ENCODE measurements at regions not wholly inside any gene's neighbourhood (a gene's known extent, or its start where the extent isn't known, plus 50 kb on each side); places are given as distances from the start of the nearest gene placed in this dataset.

- no peak overlapping the region for H3K27ac Mint-ChIP-seq
- peaks cover 4 to 11% of the 10 kb centered on the region in 2 donors for H3K9me3 Mint-ChIP-seq
- DNase-seq: no peak
- no peaks in the 10 kb centered on the region for H3K27me3 Mint-ChIP-seq
- no peaks in the 10 kb centered on the region for H3K4me1 Mint-ChIP-seq
- H3K4me3 Mint-ChIP-seq: no peak overlapping the region
- H3K36me3 Mint-ChIP-seq: no peaks in the 10 kb centered on the region
- ATAC-seq (replicated peaks): no peak
Observed at GRCh38 chr5:13322769-13323168, 621.7 kb downstream of the DNAH5 start.

- ATAC-seq (replicated peaks): no peak
- H3K27ac Mint-ChIP-seq: no peak overlapping the region
- H3K4me1 Mint-ChIP-seq: no peaks in the 10 kb centered on the region
Observed at GRCh38 chr5:13317654-13318053, 626.8 kb downstream of the DNAH5 start.

GRCh38 chr5:13316176-13316575 is 628.3 kb downstream of the DNAH5 start:
- DNase-seq: no peak
- H3K4me1 Mint-ChIP-seq: no peaks in the 10 kb centered on the region
- no peaks in the 10 kb centered on the region for H3K36me3 Mint-ChIP-seq
- peaks cover 13 to 15% of the 10 kb centered on the region in 2 donors for H3K9me3 Mint-ChIP-seq
- H3K27ac Mint-ChIP-seq: no peak overlapping the region
- no peak overlapping the region for H3K4me3 Mint-ChIP-seq
- no peaks in the 10 kb centered on the region for H3K27me3 Mint-ChIP-seq
- ATAC-seq (replicated peaks): no peak

More at GRCh38 chr5:13317654-13318053, 626.8 kb downstream of the DNAH5 start:
- no peaks in the 10 kb centered on the region for H3K27me3 Mint-ChIP-seq
- no peak for DNase-seq
- no peaks in the 10 kb centered on the region for H3K36me3 Mint-ChIP-seq
- H3K9me3 Mint-ChIP-seq: peaks cover 13 to 15% of the 10 kb centered on the region in 2 donors
- no peak overlapping the region for H3K4me3 Mint-ChIP-seq

- Mint-ChIP-seq H3K27me3 (no peaks in the 10 kb centered on the region), H3K27ac (no peak overlapping the region), H3K4me3 (no peak overlapping the region), H3K4me1 (no peaks in the 10 kb centered on the region), H3K9me3 (peaks cover 5 to 9% of the 10 kb centered on the region in 2 donors), H3K36me3 (no peaks in the 10 kb centered on the region)
- ATAC-seq (replicated peaks): no peak
- no peak for DNase-seq
Observed at GRCh38 chr5:13307480-13307879, 637.0 kb downstream of the DNAH5 start.

GRCh38 chr5:13303445-13303844 is 641.0 kb downstream of the DNAH5 start:
- ATAC-seq (replicated peaks) (no peak), DNase-seq (no peak)
- Mint-ChIP-seq H3K4me3 (no peak overlapping the region), H3K9me3 (peaks cover 5 to 14% of the 10 kb centered on the region in 2 donors), H3K4me1 (no peaks in the 10 kb centered on the region), H3K36me3 (no peaks in the 10 kb centered on the region), H3K27me3 (no peaks in the 10 kb centered on the region), H3K27ac (no peak overlapping the region)

GRCh38 chr5:13278811-13279210 is 665.7 kb downstream of the DNAH5 start:
- no peaks in the 10 kb centered on the region for H3K4me1 Mint-ChIP-seq
- peaks cover 0 to 7% of the 10 kb centered on the region in 2 donors for H3K9me3 Mint-ChIP-seq
- ATAC-seq (replicated peaks): no peak
- no peak overlapping the region for H3K4me3 Mint-ChIP-seq
- H3K27me3 Mint-ChIP-seq: no peaks in the 10 kb centered on the region
- DNase-seq: no peak
- H3K36me3 Mint-ChIP-seq: no peaks in the 10 kb centered on the region
- no peak overlapping the region for H3K27ac Mint-ChIP-seq

- Mint-ChIP-seq H3K27me3 (no peaks in the 10 kb centered on the region), H3K4me1 (no peaks in the 10 kb centered on the region), H3K9me3 (peaks cover 0 to 7% of the 10 kb centered on the region in 2 donors), H3K27ac (no peak overlapping the region), H3K4me3 (no peak overlapping the region), H3K36me3 (no peaks in the 10 kb centered on the region)
- DNase-seq (no peak), ATAC-seq (replicated peaks) (no peak)
Observed at GRCh38 chr5:13278148-13278547, 666.3 kb downstream of the DNAH5 start.

- Mint-ChIP-seq H3K27me3 (no peaks in the 10 kb centered on the region), H3K4me1 (no peaks in the 10 kb centered on the region), H3K4me3 (no peak overlapping the region), H3K27ac (no peak overlapping the region), H3K36me3 (no peaks in the 10 kb centered on the region), H3K9me3 (peaks cover 0 to 11% of the 10 kb centered on the region in 2 donors)
- no peak for DNase-seq
- no peak for ATAC-seq (replicated peaks)
Observed at GRCh38 chr5:13276156-13276555, 668.3 kb downstream of the DNAH5 start.

- H3K4me1 Mint-ChIP-seq: no peaks in the 10 kb centered on the region
- ATAC-seq (replicated peaks): no peak
- no peak overlapping the region for H3K27ac Mint-ChIP-seq
- DNase-seq: no peak
- H3K27me3 Mint-ChIP-seq: no peaks in the 10 kb centered on the region
- H3K36me3 Mint-ChIP-seq: no peaks in the 10 kb centered on the region
- H3K9me3 Mint-ChIP-seq: peaks cover 3 to 9% of the 10 kb centered on the region in 2 donors
- H3K4me3 Mint-ChIP-seq: no peak overlapping the region
Observed at GRCh38 chr5:13263701-13264100, 680.8 kb downstream of the DNAH5 start.

GRCh38 chr5:13253111-13253510 is 691.4 kb downstream of the DNAH5 start:
- Mint-ChIP-seq H3K36me3 (no peaks in the 10 kb centered on the region), H3K9me3 (peaks cover 3 to 4% of the 10 kb centered on the region in 2 donors), H3K27ac (no peak overlapping the region), H3K4me3 (no peak overlapping the region), H3K27me3 (no peaks in the 10 kb centered on the region), H3K4me1 (no peaks in the 10 kb centered on the region)
- ATAC-seq (replicated peaks): no peak
- no peak for DNase-seq

- H3K4me1 Mint-ChIP-seq: no peaks in the 10 kb centered on the region
- DNase-seq (no peak), ATAC-seq (replicated peaks) (no peak)
- H3K36me3 Mint-ChIP-seq: no peaks in the 10 kb centered on the region
- no peaks in the 10 kb centered on the region for H3K27me3 Mint-ChIP-seq
- H3K4me3 Mint-ChIP-seq: no peak overlapping the region
- H3K9me3 Mint-ChIP-seq: peaks cover 3 to 4% of the 10 kb centered on the region in 2 donors
- H3K27ac Mint-ChIP-seq: no peak overlapping the region
Observed at GRCh38 chr5:13252699-13253098, 691.8 kb downstream of the DNAH5 start.

GRCh38 chr5:13251623-13252376 is 692.7 kb downstream of the DNAH5 start:
- ATAC-seq (replicated peaks): no peak
- no peak overlapping the region for H3K27ac Mint-ChIP-seq
- H3K36me3 Mint-ChIP-seq: no peaks in the 10 kb centered on the region
- no peaks in the 10 kb centered on the region for H3K4me1 Mint-ChIP-seq
- DNase-seq: no peak
- H3K27me3 Mint-ChIP-seq: no peaks in the 10 kb centered on the region
- H3K4me3 Mint-ChIP-seq: no peak overlapping the region
- peaks cover 3 to 4% of the 10 kb centered on the region in 2 donors for H3K9me3 Mint-ChIP-seq

GRCh38 chr5:13250464-13251291 is 693.8 kb downstream of the DNAH5 start:
- DNase-seq (no peak), ATAC-seq (replicated peaks) (no peak)
- no peak overlapping the region for H3K4me3 Mint-ChIP-seq
- H3K9me3 Mint-ChIP-seq: peaks cover 4 to 5% of the 10 kb centered on the region in 2 donors
- no peaks in the 10 kb centered on the region for H3K27me3 Mint-ChIP-seq
- H3K4me1 Mint-ChIP-seq: no peaks in the 10 kb centered on the region
- H3K36me3 Mint-ChIP-seq: no peaks in the 10 kb centered on the region
- no peak overlapping the region for H3K27ac Mint-ChIP-seq

GRCh38 chr5:13249854-13250253 is 694.6 kb downstream of the DNAH5 start:
- Mint-ChIP-seq H3K4me1 (no peaks in the 10 kb centered on the region), H3K9me3 (peaks cover 4 to 7% of the 10 kb centered on the region in 2 donors), H3K4me3 (no peak overlapping the region), H3K27ac (no peak overlapping the region), H3K36me3 (no peaks in the 10 kb centered on the region), H3K27me3 (no peaks in the 10 kb centered on the region)
- ATAC-seq (replicated peaks): no peak
- no peak for DNase-seq

- no peak overlapping the region for H3K4me3 Mint-ChIP-seq
- DNase-seq (no peak), ATAC-seq (replicated peaks) (no peak)
- no peaks in the 10 kb centered on the region for H3K36me3 Mint-ChIP-seq
- H3K4me1 Mint-ChIP-seq: no peaks in the 10 kb centered on the region
- no peaks in the 10 kb centered on the region for H3K27me3 Mint-ChIP-seq
- H3K9me3 Mint-ChIP-seq: peaks cover 0 to 10% of the 10 kb centered on the region in 2 donors
- H3K27ac Mint-ChIP-seq: no peak overlapping the region
Observed at GRCh38 chr5:13248253-13248652, 696.2 kb downstream of the DNAH5 start.
